OCI-LY3 (cell line): ENCODE measurements at regions not wholly inside any gene's neighbourhood (a gene's known extent, or its start where the extent isn't known, plus 50 kb on each side); places are given as distances from the start of the nearest gene placed in this dataset.

Source experiments
- EZH2phosphoT487 ChIP-seq: fragments of 200-600 bp; shearing (Covaris generic); IDR thresholded peaks from 2 replicates; pipeline ENCODE4 v1.6.1; 2018; ENCODE audit warnings: antibody characterized with exemption, mixed run types, low read depth
- TF ChIP-seq, protein P1 (sequence below): fragments of 200-600, 300-600 bp; sonication (generic); IDR thresholded peaks from 2 replicates; pipeline ENCODE4 v1.5.1; 2014; ENCODE audit warnings: antibody characterized with exemption, low read length, low read depth

GRCh38 chr1:232300466-232300865 lies 329.5 kb downstream of the SIPA1L2 start:
- TF ChIP-seq, protein P1, sequence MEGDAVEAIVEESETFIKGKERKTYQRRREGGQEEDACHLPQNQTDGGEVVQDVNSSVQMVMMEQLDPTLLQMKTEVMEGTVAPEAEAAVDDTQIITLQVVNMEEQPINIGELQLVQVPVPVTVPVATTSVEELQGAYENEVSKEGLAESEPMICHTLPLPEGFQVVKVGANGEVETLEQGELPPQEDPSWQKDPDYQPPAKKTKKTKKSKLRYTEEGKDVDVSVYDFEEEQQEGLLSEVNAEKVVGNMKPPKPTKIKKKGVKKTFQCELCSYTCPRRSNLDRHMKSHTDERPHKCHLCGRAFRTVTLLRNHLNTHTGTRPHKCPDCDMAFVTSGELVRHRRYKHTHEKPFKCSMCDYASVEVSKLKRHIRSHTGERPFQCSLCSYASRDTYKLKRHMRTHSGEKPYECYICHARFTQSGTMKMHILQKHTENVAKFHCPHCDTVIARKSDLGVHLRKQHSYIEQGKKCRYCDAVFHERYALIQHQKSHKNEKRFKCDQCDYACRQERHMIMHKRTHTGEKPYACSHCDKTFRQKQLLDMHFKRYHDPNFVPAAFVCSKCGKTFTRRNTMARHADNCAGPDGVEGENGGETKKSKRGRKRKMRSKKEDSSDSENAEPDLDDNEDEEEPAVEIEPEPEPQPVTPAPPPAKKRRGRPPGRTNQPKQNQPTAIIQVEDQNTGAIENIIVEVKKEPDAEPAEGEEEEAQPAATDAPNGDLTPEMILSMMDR: no peak
- TF ChIP-seq EZH2phosphoT487: no peak
